ENCODE measurements at regions not wholly inside any gene's neighbourhood (a gene's known extent, or its start where the extent isn't known, plus 50 kb on each side); places are given as distances from the start of the nearest gene placed in this dataset.

DNA sequence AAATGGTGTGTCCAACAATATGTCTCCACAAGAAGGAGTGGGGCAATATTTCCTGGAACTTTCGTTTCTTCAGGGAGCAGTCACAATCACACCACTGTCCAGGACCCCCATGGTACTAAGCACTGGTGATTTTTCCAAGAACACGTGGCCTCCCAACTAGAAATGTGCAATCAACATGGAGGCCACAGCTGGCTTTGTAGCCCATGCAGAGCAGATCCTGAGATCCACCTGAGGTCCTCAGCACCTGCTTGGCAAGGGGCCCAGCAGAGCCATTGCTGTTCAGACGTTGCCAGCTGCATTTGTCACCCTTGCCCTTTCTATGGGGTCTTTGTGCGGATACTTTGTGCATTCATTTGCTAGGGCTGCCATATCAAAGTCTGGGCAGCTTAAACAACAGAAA lies 334.5 kb upstream of the IRX4 start:
- Mint-ChIP-seq H3K27me3 (ENCODE audit: low read depth) (peaks cover 43% of the 10 kb centered on the region), H3K27ac (no peak overlapping the region), H3K4me3 (no peak overlapping the region), H3K4me1 (no peaks in the 10 kb centered on the region), H3K9me3 (peaks cover 12% of the 10 kb centered on the region), H3K36me3 (no peaks in the 10 kb centered on the region)
- DNase-seq (ENCODE audit: low spot score in 2 of 2, unreplicated experiment in 2 of 2), result no peak
- TF ChIP-seq, protein P1, sequence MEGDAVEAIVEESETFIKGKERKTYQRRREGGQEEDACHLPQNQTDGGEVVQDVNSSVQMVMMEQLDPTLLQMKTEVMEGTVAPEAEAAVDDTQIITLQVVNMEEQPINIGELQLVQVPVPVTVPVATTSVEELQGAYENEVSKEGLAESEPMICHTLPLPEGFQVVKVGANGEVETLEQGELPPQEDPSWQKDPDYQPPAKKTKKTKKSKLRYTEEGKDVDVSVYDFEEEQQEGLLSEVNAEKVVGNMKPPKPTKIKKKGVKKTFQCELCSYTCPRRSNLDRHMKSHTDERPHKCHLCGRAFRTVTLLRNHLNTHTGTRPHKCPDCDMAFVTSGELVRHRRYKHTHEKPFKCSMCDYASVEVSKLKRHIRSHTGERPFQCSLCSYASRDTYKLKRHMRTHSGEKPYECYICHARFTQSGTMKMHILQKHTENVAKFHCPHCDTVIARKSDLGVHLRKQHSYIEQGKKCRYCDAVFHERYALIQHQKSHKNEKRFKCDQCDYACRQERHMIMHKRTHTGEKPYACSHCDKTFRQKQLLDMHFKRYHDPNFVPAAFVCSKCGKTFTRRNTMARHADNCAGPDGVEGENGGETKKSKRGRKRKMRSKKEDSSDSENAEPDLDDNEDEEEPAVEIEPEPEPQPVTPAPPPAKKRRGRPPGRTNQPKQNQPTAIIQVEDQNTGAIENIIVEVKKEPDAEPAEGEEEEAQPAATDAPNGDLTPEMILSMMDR (IDR thresholded peaks at IDR 0.05; ENCODE audit: unreplicated experiment), result no peak

DNA sequence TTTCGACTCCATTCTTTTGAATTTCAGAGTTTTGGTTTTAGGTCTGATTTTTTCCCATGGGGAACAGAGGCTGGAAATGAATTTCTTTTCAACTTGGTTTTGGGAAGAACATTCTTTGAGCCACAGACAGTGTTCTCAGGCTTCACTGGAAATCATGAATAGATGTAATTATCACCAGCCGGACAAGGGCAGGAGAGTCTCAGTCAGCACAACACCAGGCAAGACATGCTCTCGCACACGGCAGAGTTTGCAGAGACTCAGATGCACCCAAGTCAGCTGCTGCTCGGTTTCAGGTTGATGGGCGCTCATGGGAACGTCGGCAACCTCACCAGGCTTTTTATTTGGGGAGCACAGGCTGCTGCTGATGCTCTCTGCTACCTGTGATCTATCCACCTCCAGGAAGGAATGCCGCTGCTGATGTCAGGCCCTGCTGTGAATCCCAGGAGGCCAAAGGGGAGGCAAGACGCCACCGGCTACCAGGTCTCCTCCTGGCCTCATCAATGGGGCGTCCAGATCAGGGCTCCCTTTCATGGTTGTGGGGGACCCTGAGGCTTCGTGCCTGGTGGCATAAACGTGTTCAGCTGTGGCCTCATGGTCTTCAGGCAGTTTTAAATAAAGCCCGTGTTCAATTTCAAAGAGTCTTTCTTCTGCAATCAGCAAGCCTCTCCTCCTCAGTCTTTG lies 332.3 kb upstream of the IRX4 start:
- no peaks in the 10 kb centered on the region for H3K36me3 Mint-ChIP-seq
- H3K9me3 Mint-ChIP-seq, result peaks cover 12% of the 10 kb centered on the region
- no peak for DNase-seq (ENCODE audit: low spot score in 2 of 2, unreplicated experiment in 2 of 2)
- H3K4me1 Mint-ChIP-seq, result no peaks in the 10 kb centered on the region
- H3K27ac Mint-ChIP-seq, result no peak overlapping the region
- peaks cover 46% of the 10 kb centered on the region for H3K27me3 Mint-ChIP-seq (ENCODE audit: low read depth)
- no peak overlapping the region for H3K4me3 Mint-ChIP-seq
- TF ChIP-seq, protein P1 (IDR thresholded peaks at IDR 0.05; ENCODE audit: unreplicated experiment), result no peak

DNA sequence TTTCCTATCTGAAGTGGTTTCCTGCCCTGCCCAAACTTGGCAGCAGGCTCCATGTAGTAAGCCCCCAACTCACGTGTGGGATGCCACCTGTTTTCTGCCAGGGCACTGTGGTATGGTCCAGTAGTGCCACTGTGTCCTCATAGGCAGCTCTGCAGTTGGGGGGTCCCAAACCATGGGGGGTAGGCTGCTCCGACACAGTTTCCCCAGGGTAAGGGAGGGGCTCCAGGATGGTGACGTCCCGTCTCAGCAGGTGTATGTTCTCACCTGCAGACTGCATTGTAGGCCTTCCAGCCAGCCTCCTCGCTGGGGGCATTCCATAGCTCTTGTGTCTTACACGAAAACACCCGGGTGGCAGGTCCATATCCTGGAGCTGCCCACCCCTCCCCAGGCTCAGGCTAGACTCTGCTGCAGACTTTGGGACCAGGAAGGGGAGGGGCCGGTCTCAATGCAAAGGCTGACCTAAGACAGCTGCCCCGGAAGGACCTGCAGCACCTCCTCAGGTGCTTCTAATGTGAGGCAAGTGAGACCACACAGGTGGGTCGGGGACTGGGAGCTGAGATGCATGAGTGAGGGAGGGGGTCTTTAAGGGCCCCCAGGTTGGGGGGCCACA lies 330.5 kb upstream of the IRX4 start:
- H3K36me3 Mint-ChIP-seq, result no peaks in the 10 kb centered on the region
- no peak for DNase-seq (ENCODE audit: low spot score in 2 of 2, unreplicated experiment in 2 of 2)
- H3K27ac Mint-ChIP-seq, result no peak overlapping the region
- no peaks in the 10 kb centered on the region for H3K4me1 Mint-ChIP-seq
- H3K27me3 Mint-ChIP-seq (ENCODE audit: low read depth), result peaks cover 48% of the 10 kb centered on the region
- TF ChIP-seq, protein P1 (IDR thresholded peaks at IDR 0.05; ENCODE audit: unreplicated experiment), result no peak
- H3K4me3 Mint-ChIP-seq, result no peak overlapping the region
- no peaks in the 10 kb centered on the region for H3K9me3 Mint-ChIP-seq

DNA sequence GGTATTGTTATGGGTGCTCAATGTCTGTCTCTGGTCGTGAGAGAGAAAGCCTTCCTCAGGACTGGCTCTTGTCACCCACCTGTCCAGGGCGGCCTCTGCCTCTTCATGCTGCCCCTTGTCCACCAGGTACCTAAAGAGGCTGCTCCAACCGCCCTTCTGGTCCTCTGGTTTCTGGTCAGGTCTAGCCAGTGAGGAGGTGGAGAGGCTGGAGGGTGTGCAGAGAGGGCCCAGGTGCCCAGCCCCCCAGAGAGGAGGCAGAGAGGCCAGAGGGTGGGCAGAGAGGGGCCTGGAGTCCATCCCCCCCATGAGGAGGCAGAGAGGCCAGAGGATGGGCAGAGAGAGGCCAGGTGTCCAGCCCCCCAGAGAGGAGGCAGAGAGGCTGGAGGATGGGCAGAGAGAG lies 329.8 kb upstream of the IRX4 start:
- TF ChIP-seq, protein P1 (IDR thresholded peaks at IDR 0.05; ENCODE audit: unreplicated experiment), result no peak
- Mint-ChIP-seq H3K27me3 (ENCODE audit: low read depth) (peaks cover 50% of the 10 kb centered on the region), H3K27ac (no peak overlapping the region), H3K36me3 (no peaks in the 10 kb centered on the region), H3K9me3 (no peaks in the 10 kb centered on the region), H3K4me3 (no peak overlapping the region), H3K4me1 (no peaks in the 10 kb centered on the region)
- DNase-seq (ENCODE audit: low spot score in 2 of 2, unreplicated experiment in 2 of 2), result no peak

DNA sequence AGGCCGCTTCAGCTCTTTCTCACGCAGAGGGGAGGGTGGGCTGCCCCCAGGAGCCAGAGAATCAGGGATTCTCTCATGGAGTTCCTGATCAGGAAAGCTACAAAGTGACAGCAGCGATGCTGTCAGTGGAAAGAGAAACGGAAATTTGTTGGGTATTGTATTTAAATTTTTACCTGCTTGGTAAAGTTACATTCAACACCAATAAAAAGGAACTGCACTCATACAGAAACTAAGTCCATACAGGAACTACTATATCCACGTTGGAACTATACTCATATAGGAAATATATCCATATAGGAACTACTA lies 325.5 kb upstream of the IRX4 start:
- no peak overlapping the region for H3K4me3 Mint-ChIP-seq
- H3K27ac Mint-ChIP-seq, result no peak overlapping the region
- TF ChIP-seq, protein P1 (IDR thresholded peaks at IDR 0.05; ENCODE audit: unreplicated experiment), result no peak
- DNase-seq (ENCODE audit: low spot score in 2 of 2, unreplicated experiment in 2 of 2), result no peak
- H3K9me3 Mint-ChIP-seq, result no peaks in the 10 kb centered on the region
- no peaks in the 10 kb centered on the region for H3K4me1 Mint-ChIP-seq
- H3K27me3 Mint-ChIP-seq (ENCODE audit: low read depth), result peaks cover 36% of the 10 kb centered on the region
- no peaks in the 10 kb centered on the region for H3K36me3 Mint-ChIP-seq
